ENCODE measurements at regions not wholly inside any gene's neighbourhood (a gene's known extent, or its start where the extent isn't known, plus 50 kb on each side); places are given as distances from the start of the nearest gene placed in this dataset.

- DNase-seq (ENCODE audit: low spot score) = no peak
Observed at GRCh38 chr10:28783087-28783486, 105.8 kb downstream of the BAMBI start.

- no peak for DNase-seq (ENCODE audit: low spot score)
Observed at GRCh38 chr10:28785018-28785417, 107.7 kb downstream of the BAMBI start.

- no peak for DNase-seq (ENCODE audit: low spot score)
Observed at GRCh38 chr10:28788252-28788651, 110.9 kb downstream of the BAMBI start.

GRCh38 chr10:28788762-28789161 lies 111.4 kb downstream of the BAMBI start:
- DNase-seq (ENCODE audit: low spot score) = no peak

GRCh38 chr10:28790146-28790545 lies 112.8 kb downstream of the BAMBI start:
- DNase-seq (ENCODE audit: low spot score) = no peak

GRCh38 chr10:28793482-28793881 lies 116.2 kb downstream of the BAMBI start:
- no peak for DNase-seq (ENCODE audit: low spot score)

- no peak for DNase-seq (ENCODE audit: low spot score)
Observed at GRCh38 chr10:28794986-28795385, 117.7 kb downstream of the BAMBI start.

GRCh38 chr10:28796606-28797512 lies 119.5 kb downstream of the BAMBI start:
- no peak for DNase-seq (ENCODE audit: low spot score)

- no peak for DNase-seq (ENCODE audit: low spot score)
Observed at GRCh38 chr10:28797904-28798371, 120.6 kb downstream of the BAMBI start.

GRCh38 chr10:28798428-28798955 lies 121.2 kb downstream of the BAMBI start:
- no peak for DNase-seq (ENCODE audit: low spot score)

GRCh38 chr10:28798964-28799363 lies 121.6 kb downstream of the BAMBI start:
- DNase-seq (ENCODE audit: low spot score) = no peak

GRCh38 chr10:28800144-28800543 lies 122.8 kb downstream of the BAMBI start:
- DNase-seq (ENCODE audit: low spot score) = no peak

GRCh38 chr10:28801247-28801646 lies 123.9 kb downstream of the BAMBI start:
- DNase-seq (ENCODE audit: low spot score) = no peak

- DNase-seq (ENCODE audit: low spot score) = no peak
Observed at GRCh38 chr10:28801869-28802268, 124.5 kb downstream of the BAMBI start.

GRCh38 chr10:28805390-28805789 lies 128.1 kb downstream of the BAMBI start:
- DNase-seq (ENCODE audit: low spot score) = no peak

- DNase-seq (ENCODE audit: low spot score) = no peak
Observed at GRCh38 chr10:28806488-28806941, 129.2 kb downstream of the BAMBI start.

GRCh38 chr10:28806951-28807759 lies 129.8 kb downstream of the BAMBI start:
- no peak for DNase-seq (ENCODE audit: low spot score)

GRCh38 chr10:28807760-28808613 lies 130.7 kb downstream of the BAMBI start:
- no peak for DNase-seq (ENCODE audit: low spot score)

GRCh38 chr10:28808693-28809092 lies 131.4 kb downstream of the BAMBI start:
- no peak for DNase-seq (ENCODE audit: low spot score)

GRCh38 chr10:28810057-28810870 lies 132.9 kb downstream of the BAMBI start:
- DNase-seq (ENCODE audit: low spot score) = no peak
